ENCODE measurements at regions not wholly inside any gene's neighbourhood (a gene's known extent, or its start where the extent isn't known, plus 50 kb on each side); places are given as distances from the start of the nearest gene placed in this dataset.

GRCh38 chr1:239795304-239795703 lies 296.4 kb upstream of the FMN2 start:
- H3K27me3 ChIP-seq (ENCODE audit: control insufficient read depth, extremely low read depth, insufficient read depth, low read length) = no peaks in the 10 kb centered on the region
- H4K20me1 ChIP-seq (ENCODE audit: control insufficient read depth, extremely low read depth, insufficient read depth, low read length) = no peaks in the 10 kb centered on the region
- H3K36me3 ChIP-seq (ENCODE audit: control insufficient read depth in 2 of 2, extremely low read depth in 1 of 2, insufficient read depth in 2 of 2, low read length in 2 of 2) = no peaks in the 10 kb centered on the region
- no peaks in the 10 kb centered on the region for H3K4me1 ChIP-seq (ENCODE audit: control insufficient read depth, extremely low read depth, insufficient read depth, low read length)
- no peak for DNase-seq (ENCODE audit: low read depth, low spot score)
- no peak overlapping the region for H2AFZ ChIP-seq (ENCODE audit: control insufficient read depth, low read length)
- H3K9ac ChIP-seq (ENCODE audit: control insufficient read depth, extremely low read depth, insufficient read depth, low read length) = no peak overlapping the region
- dilution Hi-C loops (cut with MboI; ENCODE audit: extremely low pct_ligation_motif_present, low sequenced_read_pairs) = no loop called here
- no peak for FAIRE-seq
- no peak overlapping the region for H3K27ac ChIP-seq (ENCODE audit: control insufficient read depth, insufficient read depth, low read length)
- H3K9me3 ChIP-seq (ENCODE audit: control insufficient read depth, low read depth, low read length) = no peaks in the 10 kb centered on the region
- H3K79me2 ChIP-seq (ENCODE audit: control insufficient read depth, insufficient read depth, low read length) = no peaks in the 10 kb centered on the region
- H3K4me2 ChIP-seq (ENCODE audit: control insufficient read depth, extremely low read depth, insufficient read depth, low read depth, low read length) = no peak overlapping the region
- H3K4me3 ChIP-seq (ENCODE audit: control insufficient read depth in 2 of 3, extremely low read depth in 1 of 3, insufficient read depth in 2 of 3, low read depth in 1 of 3, low read length in 3 of 3) = no peak overlapping the region
- no peak for TF ChIP-seq CTCF (optimal IDR thresholded peaks at IDR 0.05 in 1 of 3, IDR thresholded peaks at IDR 0.05 in 1 of 3, conservative IDR thresholded peaks at IDR 0.05 in 1 of 3; ENCODE audit: extremely low read depth in 1 of 3, insufficient read depth in 2 of 3, low read length in 3 of 3)
- no peak for TF ChIP-seq EZH2 (IDR thresholded peaks at IDR 0.05; ENCODE audit: low read length)
- no peaks in the 10 kb centered on the region for H3K9me1 ChIP-seq (ENCODE audit: control insufficient read depth, extremely low read depth, insufficient read depth, low read length)

GRCh38 chr1:239799617-239800016 lies 292.1 kb upstream of the FMN2 start:
- no peaks in the 10 kb centered on the region for H3K79me2 ChIP-seq (ENCODE audit: control insufficient read depth, insufficient read depth, low read length)
- no peak for TF ChIP-seq CTCF (optimal IDR thresholded peaks at IDR 0.05 in 1 of 3, IDR thresholded peaks at IDR 0.05 in 1 of 3, conservative IDR thresholded peaks at IDR 0.05 in 1 of 3; ENCODE audit: extremely low read depth in 1 of 3, insufficient read depth in 2 of 3, low read length in 3 of 3)
- no peak for TF ChIP-seq EZH2 (IDR thresholded peaks at IDR 0.05; ENCODE audit: low read length)
- dilution Hi-C loops (cut with MboI; ENCODE audit: extremely low pct_ligation_motif_present, low sequenced_read_pairs) = no loop called here
- no peak overlapping the region for H3K27ac ChIP-seq (ENCODE audit: control insufficient read depth, insufficient read depth, low read length)
- no peak overlapping the region for H3K4me2 ChIP-seq (ENCODE audit: control insufficient read depth, extremely low read depth, insufficient read depth, low read depth, low read length)
- no peak overlapping the region for H2AFZ ChIP-seq (ENCODE audit: control insufficient read depth, low read length)
- no peaks in the 10 kb centered on the region for H3K27me3 ChIP-seq (ENCODE audit: control insufficient read depth, extremely low read depth, insufficient read depth, low read length)
- H3K9me3 ChIP-seq (ENCODE audit: control insufficient read depth, low read depth, low read length) = no peaks in the 10 kb centered on the region
- no peak overlapping the region for H3K9ac ChIP-seq (ENCODE audit: control insufficient read depth, extremely low read depth, insufficient read depth, low read length)
- H3K4me1 ChIP-seq (ENCODE audit: control insufficient read depth, extremely low read depth, insufficient read depth, low read length) = no peaks in the 10 kb centered on the region
- H4K20me1 ChIP-seq (ENCODE audit: control insufficient read depth, extremely low read depth, insufficient read depth, low read length) = no peaks in the 10 kb centered on the region
- no peak overlapping the region for H3K4me3 ChIP-seq (ENCODE audit: control insufficient read depth in 2 of 3, extremely low read depth in 1 of 3, insufficient read depth in 2 of 3, low read depth in 1 of 3, low read length in 3 of 3)
- H3K9me1 ChIP-seq (ENCODE audit: control insufficient read depth, extremely low read depth, insufficient read depth, low read length) = no peaks in the 10 kb centered on the region
- no peaks in the 10 kb centered on the region for H3K36me3 ChIP-seq (ENCODE audit: control insufficient read depth in 2 of 2, extremely low read depth in 1 of 2, insufficient read depth in 2 of 2, low read length in 2 of 2)
- no peak for DNase-seq (ENCODE audit: low read depth, low spot score)
- no peak for FAIRE-seq

Data from keratinocyte (primary cell).